ENCODE measurements at regions not wholly inside any gene's neighbourhood (a gene's known extent, or its start where the extent isn't known, plus 50 kb on each side); places are given as distances from the start of the nearest gene placed in this dataset.
"Not testable (repeated sequence)": the region's sequence is repeated elsewhere in the genome, so short reads cannot be mapped to it uniquely, and the experiment has no call there.

DNA sequence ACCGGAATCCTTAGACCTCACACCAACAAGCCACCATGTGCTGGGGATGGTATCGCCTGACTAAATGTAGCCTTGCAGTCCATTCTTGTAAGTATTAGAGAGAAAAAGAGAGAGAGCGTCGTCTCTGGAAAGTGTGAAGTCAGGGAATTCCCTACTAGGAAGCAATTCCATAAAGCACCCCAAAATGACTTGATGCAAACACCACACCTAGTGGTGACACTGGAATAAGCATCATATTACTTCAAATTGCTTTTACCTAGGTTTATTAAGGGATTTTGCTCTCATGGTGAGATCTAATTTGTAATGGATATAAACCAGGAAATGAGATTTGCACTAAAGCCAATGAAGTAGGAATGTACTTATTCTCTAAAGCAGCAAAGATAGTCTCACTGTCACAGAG, 111.4 kb upstream of the METTL9 start:
- not testable (repeated sequence) for DNase-seq (ENCODE audit: low read depth in 2 of 3, low spot score in 2 of 3)

DNA sequence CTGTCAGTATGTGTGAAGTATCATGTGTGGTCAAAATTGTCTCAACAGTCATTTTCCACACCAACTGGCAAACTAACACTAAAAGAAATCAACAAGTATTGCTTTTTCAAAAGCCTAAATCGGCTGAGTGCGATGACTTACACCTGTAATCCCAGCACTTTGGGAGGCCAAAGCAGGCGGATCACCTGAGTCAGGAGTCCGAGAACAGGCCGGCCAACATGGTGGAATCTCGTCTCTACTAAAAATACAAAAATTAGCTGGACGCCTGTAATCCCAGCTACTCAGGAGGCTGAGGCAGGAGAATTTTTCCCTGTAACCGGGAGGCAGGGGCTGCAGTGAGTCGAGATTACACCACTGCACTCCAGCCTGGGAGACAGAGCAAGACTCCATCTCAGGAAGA, 100.3 kb upstream of the METTL9 start:
- not testable (repeated sequence) for DNase-seq (ENCODE audit: low read depth in 2 of 3, low spot score in 2 of 3)

GRCh38 chr16:21501223-21501868, 98.0 kb upstream of the METTL9 start:
- DNase-seq (ENCODE audit: low read depth in 2 of 3, low spot score in 2 of 3), result peak in 2 of 3 experiments; percentile 59 to 65

DNA sequence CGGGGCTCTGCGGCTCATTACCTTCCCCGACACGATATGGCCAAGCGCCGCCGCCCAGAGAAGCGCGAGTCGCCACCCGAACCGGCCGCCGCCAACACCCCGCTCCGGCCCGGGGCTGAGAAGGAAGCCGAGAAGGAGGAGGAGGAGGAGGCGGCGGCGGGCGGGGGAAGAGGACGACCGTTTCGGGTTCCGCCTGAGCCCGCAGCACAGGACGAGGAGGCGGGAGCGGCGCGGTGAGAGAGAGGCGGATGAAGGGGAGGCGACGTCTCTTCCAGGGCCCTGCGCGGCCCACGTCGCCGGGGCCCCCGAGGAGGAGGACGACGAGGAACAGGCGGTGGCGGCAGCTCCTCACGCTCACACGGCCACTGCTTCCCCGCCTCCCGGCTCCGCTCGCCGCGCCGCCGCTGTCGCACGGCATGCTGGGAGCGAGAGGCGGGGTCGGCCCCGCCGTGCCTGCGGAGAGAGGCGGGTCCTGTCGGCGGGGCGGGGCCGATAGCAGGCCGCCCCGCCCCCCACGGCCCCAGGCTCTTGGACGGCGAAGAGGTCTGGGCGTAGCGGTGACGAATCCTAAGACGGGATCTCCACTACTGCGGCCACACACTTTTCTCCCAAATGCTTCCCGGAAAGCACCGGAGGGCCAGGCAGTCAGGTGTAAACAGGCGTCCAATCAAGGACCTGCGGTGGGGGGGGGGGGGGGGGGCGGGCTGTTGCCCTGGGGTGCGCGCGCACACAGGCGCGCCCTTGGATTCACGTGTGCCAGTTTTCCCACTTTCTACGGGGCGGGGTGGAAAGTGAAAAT, 97.3 kb upstream of the METTL9 start:
- peak; percentile 68 to 97 (median 97) for DNase-seq (ENCODE audit: low read depth in 2 of 3, low spot score in 2 of 3)

DNA sequence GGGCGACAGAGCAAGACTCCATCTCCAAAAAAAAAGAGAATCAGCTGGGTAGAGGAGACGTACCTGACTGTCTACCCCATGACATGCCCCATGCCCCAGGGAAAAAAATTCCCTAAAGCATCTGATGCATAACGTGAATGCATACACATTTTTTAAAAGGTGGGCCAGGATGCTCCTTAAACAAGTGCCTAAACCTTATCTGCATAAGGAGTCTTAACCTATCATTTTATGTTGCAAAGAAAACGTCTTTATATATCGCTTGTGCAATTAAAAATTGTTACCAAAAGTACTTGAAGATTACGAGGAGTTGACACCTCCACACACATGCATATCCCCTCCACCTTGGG, 95.8 kb upstream of the METTL9 start:
- DNase-seq (ENCODE audit: low read depth in 2 of 3, low spot score in 2 of 3), result peak in 1 of 3 experiments; percentile 0

DNA sequence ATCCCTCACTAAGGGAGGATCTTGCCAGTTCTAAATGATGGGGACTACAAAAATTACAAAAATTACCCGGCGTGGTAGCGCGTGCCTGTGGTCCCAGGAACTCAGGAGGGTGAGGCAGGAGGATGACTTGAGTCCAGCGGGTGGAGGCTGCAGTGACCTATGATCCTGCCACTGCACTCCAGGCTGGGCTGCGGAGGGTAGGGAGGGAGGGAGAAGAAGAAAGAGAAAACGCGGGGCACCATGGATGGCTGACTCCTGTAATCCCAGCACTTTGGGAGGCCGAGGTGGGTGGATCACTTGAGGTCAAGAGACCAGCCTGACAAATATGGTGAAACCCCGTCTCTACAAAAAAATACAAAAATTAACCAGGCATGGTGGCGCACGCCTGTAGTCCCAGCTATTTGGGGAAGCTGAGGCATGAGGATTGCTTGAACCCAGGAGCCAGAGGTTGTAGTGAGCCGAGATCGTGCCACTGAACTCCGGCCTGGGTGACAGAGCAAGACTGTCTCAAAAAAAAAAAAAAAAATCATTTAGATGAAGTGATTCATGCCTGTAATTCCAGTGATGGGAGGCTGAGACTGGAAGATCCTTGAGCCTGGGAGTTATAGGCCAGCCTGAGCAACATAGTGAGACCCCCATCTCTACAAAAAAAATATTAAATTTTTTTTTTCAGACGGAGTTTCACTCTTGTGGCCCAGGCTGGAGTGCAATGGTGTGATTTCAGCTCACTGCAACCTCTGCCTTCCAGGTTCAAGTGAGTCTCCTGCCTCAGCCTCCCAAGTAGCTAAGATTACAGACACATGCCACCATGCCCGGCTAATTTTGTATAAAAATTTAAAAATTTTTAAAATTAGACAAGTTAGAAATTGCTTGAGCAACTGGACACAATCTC, 95.2 kb upstream of the METTL9 start:
- DNase-seq (ENCODE audit: low read depth in 2 of 3, low spot score in 2 of 3), result not testable (repeated sequence)

- DNase-seq (ENCODE audit: low read depth in 2 of 3, low spot score in 2 of 3), result not testable (repeated sequence)
Measured at GRCh38 chr16:21505751-21506520, 93.4 kb upstream of the METTL9 start.

DNA sequence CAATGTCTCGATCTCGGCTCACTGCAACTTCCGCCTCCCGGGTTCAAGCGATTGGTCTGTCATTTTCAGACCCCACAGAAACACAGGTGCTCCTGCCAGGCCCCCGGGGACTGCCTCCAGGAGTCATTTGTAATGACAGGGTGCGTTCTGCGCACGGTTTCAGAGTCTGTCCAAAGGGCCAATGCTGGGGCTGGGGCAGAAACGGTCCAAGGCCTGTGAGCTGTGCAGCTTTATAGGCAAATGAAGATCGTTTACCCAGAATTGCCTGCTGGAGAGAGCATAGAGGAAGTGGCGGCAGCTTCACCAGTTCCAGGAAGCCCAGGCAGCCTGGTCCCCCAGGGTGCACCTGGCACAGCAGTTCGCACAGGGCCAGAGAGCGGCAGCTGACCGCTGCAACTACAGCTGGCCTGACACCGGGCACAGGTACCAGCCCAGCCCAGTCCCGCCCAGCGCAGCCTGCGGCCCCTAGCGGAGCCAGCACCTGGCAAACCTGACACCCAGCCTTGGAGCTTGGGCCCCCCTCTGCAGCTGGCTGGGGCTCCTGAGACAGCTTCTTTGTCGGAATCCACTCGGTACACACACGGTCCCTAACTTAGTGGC, 92.4 kb upstream of the METTL9 start:
- peak in 1 of 3 experiments; percentile 40 for DNase-seq (ENCODE audit: low read depth in 2 of 3, low spot score in 2 of 3)

GRCh38 chr16:21507631-21508305, 91.6 kb upstream of the METTL9 start:
- not testable (repeated sequence) for DNase-seq (ENCODE audit: low read depth in 2 of 3, low spot score in 2 of 3)

GRCh38 chr16:21508661-21509436, 90.5 kb upstream of the METTL9 start:
- DNase-seq (ENCODE audit: low read depth in 2 of 3, low spot score in 2 of 3), result not testable (repeated sequence)

DNA sequence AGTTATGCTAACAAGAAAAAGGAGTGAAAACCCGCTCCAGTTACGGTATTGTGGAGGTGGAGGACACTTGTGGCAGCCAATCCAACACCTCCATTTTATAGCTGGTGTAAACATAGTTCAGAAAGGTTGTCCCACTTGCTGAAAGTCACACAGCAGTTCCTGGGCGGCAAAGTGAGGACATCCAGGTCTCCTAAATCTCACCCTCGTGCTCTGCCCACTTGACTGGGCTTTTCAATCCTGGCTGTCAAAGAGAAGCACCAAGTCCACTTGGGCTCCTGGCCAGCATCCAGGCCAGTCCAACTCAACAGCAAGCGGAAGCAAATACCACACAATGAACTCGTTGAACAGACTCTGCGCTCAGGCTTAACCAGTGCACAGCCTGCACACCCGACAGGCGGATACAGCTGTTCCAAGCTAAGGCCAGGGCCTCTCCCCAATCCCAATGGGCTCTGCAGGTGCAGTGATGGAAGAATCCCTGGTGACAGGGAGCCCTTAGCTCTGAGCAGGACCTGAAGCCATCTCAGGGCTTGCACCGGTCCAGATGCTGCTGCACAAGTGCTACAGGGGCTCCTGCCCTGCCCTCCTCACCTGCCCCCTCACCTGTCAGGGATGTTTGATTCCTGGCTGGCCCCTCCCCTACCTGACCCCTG, 89.8 kb upstream of the METTL9 start:
- DNase-seq (ENCODE audit: low read depth in 2 of 3, low spot score in 2 of 3), result not testable (repeated sequence)

GRCh38 chr16:21510869-21511255, 88.5 kb upstream of the METTL9 start:
- not testable (repeated sequence) for DNase-seq (ENCODE audit: low read depth in 2 of 3, low spot score in 2 of 3)

- not testable (repeated sequence) for DNase-seq (ENCODE audit: low read depth in 2 of 3, low spot score in 2 of 3)
Measured at GRCh38 chr16:21511315-21512210, 87.8 kb upstream of the METTL9 start.

DNA sequence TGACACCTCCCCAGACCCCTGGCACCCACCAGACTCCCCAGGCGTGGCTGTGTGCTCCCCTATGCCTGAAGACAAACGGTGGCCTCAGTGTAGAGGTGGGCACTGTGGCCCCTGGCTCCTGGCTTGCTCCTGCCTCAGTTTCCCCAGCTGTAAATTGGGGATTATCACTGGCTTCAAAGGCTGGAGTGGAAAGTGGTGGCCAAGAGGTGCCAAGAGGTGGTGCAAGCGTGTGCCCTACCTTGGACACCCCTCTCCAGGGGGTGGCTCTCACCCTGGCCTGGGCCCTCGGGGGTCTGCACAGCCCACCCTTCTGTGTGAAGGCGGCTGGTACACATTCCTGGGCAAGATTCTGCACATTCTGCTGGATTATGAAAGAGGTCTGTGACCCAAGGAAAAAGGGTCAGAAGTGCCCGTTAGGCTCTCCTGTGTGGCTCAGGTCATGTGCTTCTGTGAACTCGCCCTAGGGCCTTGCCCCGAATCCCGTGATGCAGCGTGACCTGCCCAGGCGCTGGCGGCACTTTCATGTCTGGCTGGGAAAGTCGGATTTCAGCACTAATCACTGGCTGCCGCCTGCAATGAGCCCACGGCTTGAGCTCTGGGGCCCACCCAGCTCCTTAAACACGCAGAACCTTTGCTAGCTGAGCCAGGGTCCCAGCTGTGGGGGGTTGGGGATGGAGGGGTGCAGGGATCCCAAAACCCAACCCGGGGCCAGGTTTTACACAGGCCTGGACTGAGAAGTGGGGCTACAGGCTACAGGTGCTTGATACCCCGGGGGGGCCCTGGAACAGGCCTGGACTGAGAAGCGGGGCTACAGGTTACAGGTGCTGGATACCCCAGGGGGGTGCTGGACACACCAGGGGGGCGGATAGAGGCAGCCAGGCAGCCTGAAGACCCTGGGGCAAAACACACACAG, 86.8 kb upstream of the METTL9 start:
- not testable (repeated sequence) for DNase-seq (ENCODE audit: low read depth in 2 of 3, low spot score in 2 of 3)

GRCh38 chr16:21513337-21513741, 86.0 kb upstream of the METTL9 start:
- DNase-seq (ENCODE audit: low read depth in 2 of 3, low spot score in 2 of 3), result not testable (repeated sequence)

- not testable (repeated sequence) for DNase-seq (ENCODE audit: low read depth in 2 of 3, low spot score in 2 of 3)
Measured at GRCh38 chr16:21513812-21514473, 85.4 kb upstream of the METTL9 start.
